ENCODE measurements at regions not wholly inside any gene's neighbourhood (a gene's known extent, or its start where the extent isn't known, plus 50 kb on each side); places are given as distances from the start of the nearest gene placed in this dataset.

DNA sequence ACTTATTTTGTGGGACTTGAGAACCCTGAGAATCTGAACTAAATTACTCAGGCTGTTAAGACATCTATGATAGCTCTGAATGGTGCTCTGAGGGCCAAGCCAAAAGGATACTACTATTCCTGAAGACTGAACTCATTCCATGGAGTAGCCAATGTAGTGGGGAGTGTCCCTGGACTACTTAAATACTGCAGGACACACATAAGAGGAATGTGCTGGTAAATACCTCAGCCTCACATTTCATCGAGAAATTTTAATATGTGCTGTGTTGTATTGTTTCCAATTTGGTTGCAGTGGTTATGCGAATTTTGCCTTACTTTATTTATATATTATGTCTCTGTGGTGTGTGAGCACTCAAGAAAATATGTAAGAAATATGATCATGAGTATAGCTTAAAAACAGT is 264.4 kb upstream of the FIGN start:
- TF ChIP-seq, protein P1, sequence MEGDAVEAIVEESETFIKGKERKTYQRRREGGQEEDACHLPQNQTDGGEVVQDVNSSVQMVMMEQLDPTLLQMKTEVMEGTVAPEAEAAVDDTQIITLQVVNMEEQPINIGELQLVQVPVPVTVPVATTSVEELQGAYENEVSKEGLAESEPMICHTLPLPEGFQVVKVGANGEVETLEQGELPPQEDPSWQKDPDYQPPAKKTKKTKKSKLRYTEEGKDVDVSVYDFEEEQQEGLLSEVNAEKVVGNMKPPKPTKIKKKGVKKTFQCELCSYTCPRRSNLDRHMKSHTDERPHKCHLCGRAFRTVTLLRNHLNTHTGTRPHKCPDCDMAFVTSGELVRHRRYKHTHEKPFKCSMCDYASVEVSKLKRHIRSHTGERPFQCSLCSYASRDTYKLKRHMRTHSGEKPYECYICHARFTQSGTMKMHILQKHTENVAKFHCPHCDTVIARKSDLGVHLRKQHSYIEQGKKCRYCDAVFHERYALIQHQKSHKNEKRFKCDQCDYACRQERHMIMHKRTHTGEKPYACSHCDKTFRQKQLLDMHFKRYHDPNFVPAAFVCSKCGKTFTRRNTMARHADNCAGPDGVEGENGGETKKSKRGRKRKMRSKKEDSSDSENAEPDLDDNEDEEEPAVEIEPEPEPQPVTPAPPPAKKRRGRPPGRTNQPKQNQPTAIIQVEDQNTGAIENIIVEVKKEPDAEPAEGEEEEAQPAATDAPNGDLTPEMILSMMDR (IDR thresholded peaks at IDR 0.05) = no peak
- TF ChIP-seq ZFX (IDR thresholded peaks at IDR 0.05; ENCODE audit: borderline replicate concordance) = no peak
